ENCODE measurements at regions not wholly inside any gene's neighbourhood (a gene's known extent, or its start where the extent isn't known, plus 50 kb on each side); places are given as distances from the start of the nearest gene placed in this dataset.
"Not testable (repeated sequence)": the region's sequence is repeated elsewhere in the genome, so short reads cannot be mapped to it uniquely, and the experiment has no call there.

- TF ChIP-seq ZNF384 (IDR thresholded peaks at IDR 0.05) (no peak), TARDBP (IDR thresholded peaks at IDR 0.05) (no peak), FOXA1 (IDR thresholded peaks at IDR 0.05) (no peak), BHLHE40 (IDR thresholded peaks at IDR 0.05; ENCODE audit: borderline replicate concordance) (no peak)
- ChIA-PET POLR2A (interaction anchor here (2.5 kb wide), 1 partner anchor 57 kb away, joined by 11 read pairs; the partner anchor contains the start of gene CD2AP), CTCF (no interaction called here)
- no peak for DNase-seq (ENCODE audit: extremely low spot score)
These were observed 56.9 kb upstream of the CD2AP start for GRCh38 chr6:47420394-47421371.

- ChIA-PET POLR2A (no interaction called here), CTCF (interaction anchor here (0.6 kb wide), 1 partner anchor 560 kb away, joined by 3 read pairs; no protein-coding TSS in a partner anchor)
- no peak for DNase-seq (ENCODE audit: extremely low spot score)
- TF ChIP-seq ZNF384 (IDR thresholded peaks at IDR 0.05) (no peak), ARNT (IDR thresholded peaks at IDR 0.05) (no peak), BHLHE40 (IDR thresholded peaks at IDR 0.05; ENCODE audit: borderline replicate concordance) (no peak), FOXK2 (IDR thresholded peaks at IDR 0.05) (no peak), NFRKB (IDR thresholded peaks at IDR 0.05) (no peak), SP1 (IDR thresholded peaks at IDR 0.05) (no peak), L3MBTL2 (conservative IDR thresholded peaks at IDR 0.05) (no peak), FOXA1 (IDR thresholded peaks at IDR 0.05) (no peak), PKNOX1 (IDR thresholded peaks at IDR 0.05) (no peak), CTBP1 (IDR thresholded peaks at IDR 0.05; ENCODE audit: borderline replicate concordance) (no peak)
These were observed 54.5 kb upstream of the CD2AP start for GRCh38 chr6:47423079-47423478.

- POLR2A ChIA-PET = no interaction called here
- no peak for DNase-seq (ENCODE audit: extremely low spot score)
- CTCF ChIA-PET = interaction anchor here (0.8 kb wide), 1 partner anchor 10 kb away, joined by 3 read pairs; no protein-coding TSS in a partner anchor
- TF ChIP-seq CTBP1 (IDR thresholded peaks at IDR 0.05; ENCODE audit: borderline replicate concordance) = no peak
- no peak for TF ChIP-seq FOXA1 (IDR thresholded peaks at IDR 0.05)
- TF ChIP-seq SP1 (IDR thresholded peaks at IDR 0.05) = no peak
- TF ChIP-seq SUZ12 (IDR thresholded peaks at IDR 0.05) = no peak
- TF ChIP-seq LEF1 (IDR thresholded peaks at IDR 0.05; ENCODE audit: borderline replicate concordance) = no peak
- no peak for TF ChIP-seq ZNF384 (IDR thresholded peaks at IDR 0.05)
- no peak for TF ChIP-seq PKNOX1 (IDR thresholded peaks at IDR 0.05)
- TF ChIP-seq BHLHE40 (IDR thresholded peaks at IDR 0.05; ENCODE audit: borderline replicate concordance) = no peak
- TF ChIP-seq ELF4 (IDR thresholded peaks at IDR 0.05) = no peak
- no peak for TF ChIP-seq L3MBTL2 (conservative IDR thresholded peaks at IDR 0.05)
- no peak for TF ChIP-seq TARDBP (IDR thresholded peaks at IDR 0.05)
- TF ChIP-seq NFRKB (IDR thresholded peaks at IDR 0.05) = no peak
- no peak for TF ChIP-seq FOXM1 (IDR thresholded peaks at IDR 0.05; ENCODE audit: borderline replicate concordance)
- no peak for TF ChIP-seq HDGF (IDR thresholded peaks at IDR 0.05; ENCODE audit: borderline replicate concordance)
- TF ChIP-seq FOXK2 (IDR thresholded peaks at IDR 0.05) = no peak
These were observed 53.2 kb upstream of the CD2AP start for GRCh38 chr6:47424436-47424836.

- DNase-seq (ENCODE audit: extremely low spot score); POLR2A ChIA-PET; CTCF ChIA-PET: not testable (repeated sequence)
These were observed 51.9 kb upstream of the CD2AP start for GRCh38 chr6:47425724-47426123.

GRCh38 chr6:47426524-47427302 lies 50.9 kb upstream of the CD2AP start:
- CTCF ChIA-PET = no interaction called here
- POLR2A ChIA-PET = no interaction called here
- TF ChIP-seq SUZ12 (IDR thresholded peaks at IDR 0.05) = no peak
- no peak for TF ChIP-seq SP1 (IDR thresholded peaks at IDR 0.05)
- TF ChIP-seq FOXM1 (IDR thresholded peaks at IDR 0.05; ENCODE audit: borderline replicate concordance) = no peak
- TF ChIP-seq FOXK2 (IDR thresholded peaks at IDR 0.05) = no peak
- no peak for TF ChIP-seq LEF1 (IDR thresholded peaks at IDR 0.05; ENCODE audit: borderline replicate concordance)
- TF ChIP-seq PKNOX1 (IDR thresholded peaks at IDR 0.05) = no peak
- no peak for TF ChIP-seq FOXA1 (IDR thresholded peaks at IDR 0.05)
- no peak for TF ChIP-seq TARDBP (IDR thresholded peaks at IDR 0.05)
- no peak for TF ChIP-seq CTBP1 (IDR thresholded peaks at IDR 0.05; ENCODE audit: borderline replicate concordance)
- no peak for TF ChIP-seq ELF4 (IDR thresholded peaks at IDR 0.05)
- DNase-seq (ENCODE audit: extremely low spot score) = no peak

- DNase-seq (ENCODE audit: extremely low spot score) = no peak
- TF ChIP-seq HDGF (IDR thresholded peaks at IDR 0.05; ENCODE audit: borderline replicate concordance) (no peak), ZNF384 (IDR thresholded peaks at IDR 0.05) (no peak), NFRKB (IDR thresholded peaks at IDR 0.05) (no peak), SUZ12 (IDR thresholded peaks at IDR 0.05) (no peak), PKNOX1 (IDR thresholded peaks at IDR 0.05) (no peak), SP1 (IDR thresholded peaks at IDR 0.05) (no peak)
- POLR2A ChIA-PET = no interaction called here
- CTCF ChIA-PET = no interaction called here
These were observed 49.9 kb upstream of the CD2AP start for GRCh38 chr6:47427680-47428079.

All from HEK293T (cell line).